Endothelial cell of umbilical vein (primary cell): ENCODE measurements at regions not wholly inside any gene's neighbourhood (a gene's known extent, or its start where the extent isn't known, plus 50 kb on each side); places are given as distances from the start of the nearest gene placed in this dataset.

Source experiments
- BruUV-seq: library from RNA; stranded (reverse); fragments of 400-500 nt; replicated peaks from 2 replicates; lab custom pipeline; 2021; lab: Mats Ljungman, UMichigan
- CTCF ChIA-PET: fragments of 300-600, 350-600 bp; sonication (Branson Sonifier 250); formaldehyde crosslinking; loops from one replicate; lab custom pipeline; 2021; ENCODE audit warnings: antibody characterized with exemption, inconsistent platforms; lab: Charles Lee
- POLR2A ChIA-PET: fragments of 300-600, 350-600 bp; sonication (Branson Sonifier 250); formaldehyde crosslinking; loops from one replicate; lab custom pipeline; 2021; ENCODE audit warnings: antibody characterized with exemption, inconsistent platforms; lab: Charles Lee
- DNase-seq: peaks from one replicate; pipeline ENCODE4 v3.0.0-alpha.2; 2011; ENCODE audit warnings: low read depth, low spot score
- FAIRE-seq: peaks from 2 replicates; lab custom pipeline; 2011; peaks lifted over from hg19 to GRCh38; lab: Jason Lieb, UNC
- H2AFZ ChIP-seq: 2 replicates; pipeline ENCODE4 v1.6.0; 2012; ENCODE audit warnings: low read depth, low read length, control low read depth, inconsistent platforms
- H3K27ac ChIP-seq: 2 replicates; pipeline ENCODE4 v1.5.1; 2011; ENCODE audit warnings: low read depth, mild to moderate bottlenecking, control low read depth, low read length, moderate library complexity; ENCODE audit not compliant: insufficient read depth
- H3K27me3 ChIP-seq, 2 experiments: 2 replicates each; pipeline versions ENCODE4 v1.6.0 to v1.6.1; 2011; ENCODE audit warnings: low read length in 2 of 2, mixed read lengths in 1 of 2; ENCODE audit not compliant: control insufficient read depth in 2 of 2, insufficient read depth in 2 of 2
- H3K36me3 ChIP-seq, 2 experiments: 2 replicates in 1 of 2; 3 replicates in 1 of 2; pipeline ENCODE4 v1.5.1; 2011; ENCODE audit warnings: low read length in 2 of 2, mild to moderate bottlenecking in 1 of 2, moderate library complexity in 1 of 2; ENCODE audit not compliant: control insufficient read depth in 2 of 2, insufficient read depth in 2 of 2; ENCODE audit errors: extremely low read depth in 1 of 2
- H3K4me1 ChIP-seq: 3 replicates; pipeline ENCODE4 v1.5.1; 2011; ENCODE audit warnings: mild to moderate bottlenecking, low read length; ENCODE audit not compliant: control insufficient read depth, insufficient read depth; ENCODE audit errors: extremely low read depth
- H3K4me2 ChIP-seq: 2 replicates; pipeline ENCODE4 v1.6.1; 2011; ENCODE audit warnings: low read length, control low read depth, mixed read lengths; ENCODE audit not compliant: insufficient read depth
- H3K4me3 ChIP-seq, 3 experiments: fragments of 200-600 bp in 1 of 3; sonication (generic), shearing (Covaris generic) in 1 of 3; replicated peaks in 1 of 3; 2 replicates each; pipeline ENCODE4 v1.5.1; 2011 to 2016; ENCODE audit warnings: control low read depth in 3 of 3, low read length in 3 of 3, mild to moderate bottlenecking in 2 of 3, inconsistent platforms in 1 of 3, low read depth in 1 of 3, moderate library complexity in 1 of 3; ENCODE audit not compliant: insufficient read depth in 1 of 3
- H3K79me2 ChIP-seq: 2 replicates; pipeline ENCODE4 v1.6.0; 2012; ENCODE audit warnings: low read length, inconsistent platforms; ENCODE audit not compliant: control insufficient read depth, insufficient read depth
- H3K9ac ChIP-seq: replicated peaks from 2 replicates; pipeline ENCODE3; 2011; ENCODE audit warnings: low read length, control low read depth; ENCODE audit not compliant: insufficient read depth; ENCODE audit errors: extremely low read depth
- H3K9me1 ChIP-seq: replicated peaks from 3 replicates; pipeline ENCODE4 v1.6.0; 2011; ENCODE audit warnings: mild to moderate bottlenecking, low read length; ENCODE audit not compliant: control insufficient read depth, insufficient read depth; ENCODE audit errors: extremely low read depth
- H3K9me3 ChIP-seq: replicated peaks from 2 replicates; pipeline ENCODE4 v1.5.1; 2012; ENCODE audit warnings: low read length, inconsistent platforms; ENCODE audit not compliant: control insufficient read depth, insufficient read depth
- H4K20me1 ChIP-seq: replicated peaks from 2 replicates; pipeline ENCODE3; 2011; ENCODE audit warnings: mild to moderate bottlenecking, low read length; ENCODE audit not compliant: control insufficient read depth, insufficient read depth; ENCODE audit errors: extremely low read depth
- CTCF ChIP-seq, 2 donors: IDR thresholded peaks; 1 replicate in 1 of 2; 2 replicates in 1 of 2; pipeline ENCODE4 v1.5.1; 2011; ENCODE audit warnings: low read length in 2 of 2, mild to moderate bottlenecking in 2 of 2, moderate library complexity in 2 of 2, control low read depth in 1 of 2, inconsistent platforms in 1 of 2, low read depth in 1 of 2; ENCODE audit not compliant: insufficient read depth in 1 of 2; ENCODE audit errors: extremely low read depth in 1 of 2
- EZH2 ChIP-seq: IDR thresholded peaks from 2 replicates; pipeline ENCODE4 v1.6.1; 2012; ENCODE audit warnings: borderline replicate concordance, low read depth, mild to moderate bottlenecking, moderate library complexity, low read length, inconsistent platforms; ENCODE audit not compliant: severe bottlenecking
- GATA2 ChIP-seq: IDR thresholded peaks from 2 replicates; pipeline ENCODE4 v1.7.0; 2011; ENCODE audit warnings: low read depth, mild to moderate bottlenecking, moderate library complexity, mixed read lengths, low read length; ENCODE audit not compliant: insufficient read length, insufficient read depth
- MYC ChIP-seq: IDR thresholded peaks from one replicate; pipeline ENCODE4 v1.6.1; 2011; ENCODE audit warnings: mild to moderate bottlenecking, low read depth, low read length
- dilution Hi-C: fragments of 300-500 bp; cut with MboI; formaldehyde crosslinking; loops from one replicate; pipeline ENCODE4 v1.15.0; 2019; ENCODE audit warnings: low sequenced_read_pairs; ENCODE audit not compliant: extremely low pct_ligation_motif_present
- intact Hi-C: fragments of 100-400 bp; cut with micrococcal nuclease; formaldehyde crosslinking; loops from one replicate; pipeline ENCODE4 v1.10.0; 2022

- no peak overlapping the region for H2AFZ ChIP-seq
- TF ChIP-seq GATA2 (no peak), MYC (no peak), EZH2 (no peak), CTCF (IDR thresholded peaks at IDR 0.05; ENCODE audit: extremely low read depth in 1 of 2, insufficient read depth in 1 of 2, low read depth in 1 of 2, low read length in 2 of 2) (no peak)
- POLR2A ChIA-PET = no interaction called here
- dilution Hi-C loops (no loop called here), intact Hi-C loops (loop anchor here (2.0 to 10.0 kb wide), 4 partner anchors 90 to 1282 kb away; no protein-coding TSS in a partner anchor)
- no peaks in the 10 kb centered on the region for H4K20me1 ChIP-seq
- H3K27me3 ChIP-seq = no peaks in the 10 kb centered on the region
- H3K4me2 ChIP-seq = no peak overlapping the region
- no peak overlapping the region for H3K27ac ChIP-seq
- no peak for FAIRE-seq
- H3K9me1 ChIP-seq = no peaks in the 10 kb centered on the region
- BruUV-seq = no TSS peak
- H3K79me2 ChIP-seq = no peaks in the 10 kb centered on the region
- H3K36me3 ChIP-seq = no peaks in the 10 kb centered on the region
- H3K4me3 ChIP-seq = no peak overlapping the region
- no peak for DNase-seq
- H3K9ac ChIP-seq = no peak overlapping the region
- CTCF ChIA-PET = interaction anchor here (1.5 to 5.4 kb wide), 7 partner anchors 91 to 1274 kb away, joined by 3 to 64 read pairs (median 25); no protein-coding TSS in a partner anchor
- H3K9me3 ChIP-seq = no peaks in the 10 kb centered on the region
- H3K4me1 ChIP-seq = peaks cover 3% of the 10 kb centered on the region
Measured at GRCh38 chr11:23112390-23112789, 252.1 kb upstream of the CCDC179 start.
